ENCODE measurements at regions not wholly inside any gene's neighbourhood (a gene's known extent, or its start where the extent isn't known, plus 50 kb on each side); places are given as distances from the start of the nearest gene placed in this dataset.

GRCh38 chr2:16329421-16329820, 336.2 kb downstream of the CYRIA start:
- Histone ChIP-seq H3K36me3 (ENCODE audit: control insufficient read depth in 4 of 4, insufficient read depth in 3 of 4, low read depth in 1 of 4, low read length in 3 of 4) (no peaks in the 10 kb centered on the region), H3K9ac (ENCODE audit: low read depth in 1 of 2, low read length in 2 of 2) (no peak overlapping the region), H3K27ac (ENCODE audit: low read depth in 1 of 2, low read length in 2 of 2) (no peak overlapping the region), H3K27me3 (ENCODE audit: control insufficient read depth in 4 of 4, insufficient read depth in 4 of 4, low read length in 3 of 4) (no peaks in the 10 kb centered on the region), H3K9me3 (ENCODE audit: control insufficient read depth in 4 of 4, low read length in 3 of 4) (no peaks in the 10 kb centered on the region), H3K4me3 (ENCODE audit: low read depth in 1 of 3, low read length in 3 of 3) (no peak overlapping the region), H3K4me1 (ENCODE audit: control insufficient read depth in 4 of 4, insufficient read depth in 4 of 4, low read length in 3 of 4) (no peaks in the 10 kb centered on the region)
- WGBS = 95% methylated on average over 7 of the region's 7 CpGs
- no peak for TF ChIP-seq JUND (IDR thresholded peaks at IDR 0.05)
- TF ChIP-seq, protein P1, sequence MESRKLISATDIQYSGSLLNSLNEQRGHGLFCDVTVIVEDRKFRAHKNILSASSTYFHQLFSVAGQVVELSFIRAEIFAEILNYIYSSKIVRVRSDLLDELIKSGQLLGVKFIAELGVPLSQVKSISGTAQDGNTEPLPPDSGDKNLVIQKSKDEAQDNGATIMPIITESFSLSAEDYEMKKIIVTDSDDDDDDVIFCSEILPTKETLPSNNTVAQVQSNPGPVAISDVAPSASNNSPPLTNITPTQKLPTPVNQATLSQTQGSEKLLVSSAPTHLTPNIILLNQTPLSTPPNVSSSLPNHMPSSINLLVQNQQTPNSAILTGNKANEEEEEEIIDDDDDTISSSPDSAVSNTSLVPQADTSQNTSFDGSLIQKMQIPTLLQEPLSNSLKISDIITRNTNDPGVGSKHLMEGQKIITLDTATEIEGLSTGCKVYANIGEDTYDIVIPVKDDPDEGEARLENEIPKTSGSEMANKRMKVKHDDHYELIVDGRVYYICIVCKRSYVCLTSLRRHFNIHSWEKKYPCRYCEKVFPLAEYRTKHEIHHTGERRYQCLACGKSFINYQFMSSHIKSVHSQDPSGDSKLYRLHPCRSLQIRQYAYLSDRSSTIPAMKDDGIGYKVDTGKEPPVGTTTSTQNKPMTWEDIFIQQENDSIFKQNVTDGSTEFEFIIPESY (IDR thresholded peaks at IDR 0.05) = no peak
- no peak for TF ChIP-seq CTCF (IDR thresholded peaks at IDR 0.05; ENCODE audit: low read depth, low read length, missing input control)
- no peak for TF ChIP-seq SP1 (IDR thresholded peaks at IDR 0.05)
- DNase-seq (ENCODE audit: low spot score) = no peak

DNA sequence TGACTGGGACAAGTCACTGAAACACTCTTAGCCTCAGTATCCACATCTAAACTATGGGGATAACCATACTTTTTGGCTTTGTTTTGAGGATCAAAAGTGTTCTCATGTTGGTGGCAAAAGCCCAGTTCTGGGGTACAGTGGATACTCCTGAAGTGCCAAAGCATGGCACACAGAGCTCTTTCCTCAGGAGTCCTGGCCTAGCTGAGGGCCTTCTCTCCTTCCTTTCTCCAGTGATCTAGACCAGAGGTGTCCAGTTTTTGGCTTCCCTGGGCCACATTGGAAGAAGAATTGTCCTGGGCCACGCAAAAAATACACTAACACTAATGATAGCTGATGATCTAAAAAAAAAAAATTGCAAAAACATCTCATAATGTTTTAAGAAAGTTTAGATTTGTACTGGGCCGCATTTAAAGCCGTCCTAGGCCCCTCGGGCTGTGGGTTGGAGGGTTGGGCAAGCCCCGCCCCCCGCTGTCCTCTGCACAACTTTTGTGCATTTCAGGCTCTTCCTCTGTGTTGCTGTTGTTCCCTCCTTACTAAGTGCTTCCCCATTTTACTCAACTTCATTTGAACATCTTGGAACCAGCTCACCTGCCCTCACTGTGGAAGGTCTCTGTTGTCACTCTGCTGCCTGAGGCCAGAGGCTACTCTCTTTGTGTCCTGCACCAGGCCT, 337.0 kb downstream of the CYRIA start:
- no peak for DNase-seq (ENCODE audit: low spot score)
- Histone ChIP-seq H3K9ac (ENCODE audit: low read depth in 1 of 2, low read length in 2 of 2) (no peak overlapping the region), H3K27me3 (ENCODE audit: control insufficient read depth in 4 of 4, insufficient read depth in 4 of 4, low read length in 3 of 4) (no peaks in the 10 kb centered on the region), H3K9me3 (ENCODE audit: control insufficient read depth in 4 of 4, low read length in 3 of 4) (no peaks in the 10 kb centered on the region), H3K4me3 (ENCODE audit: low read depth in 1 of 3, low read length in 3 of 3) (no peak overlapping the region), H3K27ac (ENCODE audit: low read depth in 1 of 2, low read length in 2 of 2) (no peak overlapping the region), H3K4me1 (ENCODE audit: control insufficient read depth in 4 of 4, insufficient read depth in 4 of 4, low read length in 3 of 4) (no peaks in the 10 kb centered on the region), H3K36me3 (ENCODE audit: control insufficient read depth in 4 of 4, insufficient read depth in 3 of 4, low read depth in 1 of 4, low read length in 3 of 4) (no peaks in the 10 kb centered on the region)
- 93% methylated on average over 6 of the region's 6 CpGs for WGBS
- TF ChIP-seq FOXA1 (IDR thresholded peaks at IDR 0.05) (no peak), EGR1 (IDR thresholded peaks at IDR 0.05; ENCODE audit: low read depth in 2 of 2) (no peak), GABPA (IDR thresholded peaks at IDR 0.05 in 1 of 2, conservative IDR thresholded peaks at IDR 0.05 in 1 of 2) (no peak), FOXA2 (IDR thresholded peaks at IDR 0.05) (no peak)
- TF ChIP-seq, protein P1 (IDR thresholded peaks at IDR 0.05) = no peak

DNA sequence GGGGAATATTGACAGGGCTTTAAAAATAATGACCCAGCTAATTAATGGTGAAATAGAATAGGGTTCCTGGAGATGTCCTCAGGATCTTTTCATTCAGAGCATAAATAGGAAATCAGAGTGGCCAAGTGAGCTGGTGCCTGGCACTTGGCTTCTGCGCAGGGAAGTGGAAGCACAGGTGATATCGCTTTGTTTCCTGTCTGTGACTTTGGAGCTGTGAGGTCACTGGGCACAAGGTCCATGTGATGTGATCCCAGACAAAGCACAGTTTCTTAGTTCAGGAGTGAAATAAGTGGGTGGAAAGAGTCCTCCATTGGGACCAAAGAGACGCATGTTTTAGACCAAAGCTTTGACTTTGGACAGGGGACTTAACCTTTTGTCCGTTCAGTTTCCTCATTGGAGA, 338.3 kb downstream of the CYRIA start:
- no peak overlapping the region for H3K27ac ChIP-seq (ENCODE audit: low read depth in 1 of 2, low read length in 2 of 2)
- H3K36me3 ChIP-seq (ENCODE audit: control insufficient read depth in 4 of 4, insufficient read depth in 3 of 4, low read depth in 1 of 4, low read length in 3 of 4) = no peaks in the 10 kb centered on the region
- H3K9ac ChIP-seq (ENCODE audit: low read depth in 1 of 2, low read length in 2 of 2) = no peak overlapping the region
- DNase-seq (ENCODE audit: low spot score) = no peak
- no peak overlapping the region for H3K4me3 ChIP-seq (ENCODE audit: low read depth in 1 of 3, low read length in 3 of 3)
- no peaks in the 10 kb centered on the region for H3K9me3 ChIP-seq (ENCODE audit: control insufficient read depth in 4 of 4, low read length in 3 of 4)
- H3K27me3 ChIP-seq (ENCODE audit: control insufficient read depth in 4 of 4, insufficient read depth in 4 of 4, low read length in 3 of 4) = no peaks in the 10 kb centered on the region
- no peaks in the 10 kb centered on the region for H3K4me1 ChIP-seq (ENCODE audit: control insufficient read depth in 4 of 4, insufficient read depth in 4 of 4, low read length in 3 of 4)
- WGBS = 90% methylated on average over 4 of the region's 4 CpGs
- TF ChIP-seq HNF4G (IDR thresholded peaks at IDR 0.05) (no peak), SP1 (IDR thresholded peaks at IDR 0.05) (no peak), FOXA1 (IDR thresholded peaks at IDR 0.05) (no peak), MAX (IDR thresholded peaks at IDR 0.05) (no peak), CTCF (IDR thresholded peaks at IDR 0.05; ENCODE audit: low read depth, low read length, missing input control) (no peak), NR2F2 (IDR thresholded peaks at IDR 0.05) (no peak), HNF4A (conservative IDR thresholded peaks at IDR 0.05) (no peak), RXRA (IDR thresholded peaks at IDR 0.05) (no peak), ATF3 (IDR thresholded peaks at IDR 0.05) (no peak), GABPA (IDR thresholded peaks at IDR 0.05 in 1 of 2, conservative IDR thresholded peaks at IDR 0.05 in 1 of 2) (no peak), TAF1 (conservative IDR thresholded peaks at IDR 0.05) (no peak), EGR1 (IDR thresholded peaks at IDR 0.05; ENCODE audit: low read depth in 2 of 2) (no peak), YY1 (IDR thresholded peaks at IDR 0.05) (no peak)
- TF ChIP-seq, protein P1 (IDR thresholded peaks at IDR 0.05) = no peak
